ENCODE measurements at regions not wholly inside any gene's neighbourhood (a gene's known extent, or its start where the extent isn't known, plus 50 kb on each side); places are given as distances from the start of the nearest gene placed in this dataset.

DNA sequence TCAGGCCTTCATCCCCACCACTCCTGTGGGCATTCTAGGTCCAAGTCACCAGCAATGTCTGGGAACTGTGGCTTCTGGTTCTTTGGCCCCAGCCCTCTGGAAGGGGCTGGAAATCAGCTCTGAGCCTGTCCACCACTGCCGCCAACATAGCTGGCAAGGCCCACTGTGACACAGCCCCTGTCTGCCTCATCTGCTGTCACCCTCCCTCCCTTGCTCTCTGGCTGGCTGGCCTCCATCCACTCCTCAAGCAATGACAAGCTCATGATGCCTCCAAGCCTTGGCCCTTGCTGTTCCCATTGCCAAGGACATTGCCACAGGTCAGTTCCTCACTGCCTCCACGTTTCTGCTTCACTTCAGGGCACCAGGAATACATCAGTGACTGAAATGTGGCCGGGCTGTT is 93.7 kb downstream of the LHX2 start:
- Mint-ChIP-seq H3K36me3 (ENCODE audit: low read depth, unreplicated experiment) (no peaks in the 10 kb centered on the region), H3K27ac (ENCODE audit: unreplicated experiment) (no peak overlapping the region), H3K9me3 (ENCODE audit: unreplicated experiment) (peaks cover 7% of the 10 kb centered on the region), H3K4me1 (ENCODE audit: low read depth, unreplicated experiment) (no peaks in the 10 kb centered on the region), H3K27me3 (ENCODE audit: low read depth, unreplicated experiment) (peaks cover 80% of the 10 kb centered on the region), H3K4me3 (ENCODE audit: unreplicated experiment) (no peak overlapping the region)
- no peaks in the 10 kb centered on the region for H3K36me3 ChIP-seq (ENCODE audit: insufficient read depth, low read length)
- H3K9me3 ChIP-seq (ENCODE audit: insufficient read depth, low read depth, low read length) = no peaks in the 10 kb centered on the region
- H3K27ac ChIP-seq (ENCODE audit: low read depth, low read length) = no peak overlapping the region
- FAIRE-seq = no peak
- H3K4me2 ChIP-seq (ENCODE audit: low read length) = no peak overlapping the region
- no peak for DNase-seq (ENCODE audit: low read depth)
- H3K4me1 ChIP-seq (ENCODE audit: insufficient read depth, low read length) = no peaks in the 10 kb centered on the region
- no peaks in the 10 kb centered on the region for H4K20me1 ChIP-seq (ENCODE audit: insufficient read depth, low read length)
- no peak for TF ChIP-seq EZH2 (IDR thresholded peaks at IDR 0.05; ENCODE audit: insufficient read depth, low read length)
- TF ChIP-seq, protein P1, sequence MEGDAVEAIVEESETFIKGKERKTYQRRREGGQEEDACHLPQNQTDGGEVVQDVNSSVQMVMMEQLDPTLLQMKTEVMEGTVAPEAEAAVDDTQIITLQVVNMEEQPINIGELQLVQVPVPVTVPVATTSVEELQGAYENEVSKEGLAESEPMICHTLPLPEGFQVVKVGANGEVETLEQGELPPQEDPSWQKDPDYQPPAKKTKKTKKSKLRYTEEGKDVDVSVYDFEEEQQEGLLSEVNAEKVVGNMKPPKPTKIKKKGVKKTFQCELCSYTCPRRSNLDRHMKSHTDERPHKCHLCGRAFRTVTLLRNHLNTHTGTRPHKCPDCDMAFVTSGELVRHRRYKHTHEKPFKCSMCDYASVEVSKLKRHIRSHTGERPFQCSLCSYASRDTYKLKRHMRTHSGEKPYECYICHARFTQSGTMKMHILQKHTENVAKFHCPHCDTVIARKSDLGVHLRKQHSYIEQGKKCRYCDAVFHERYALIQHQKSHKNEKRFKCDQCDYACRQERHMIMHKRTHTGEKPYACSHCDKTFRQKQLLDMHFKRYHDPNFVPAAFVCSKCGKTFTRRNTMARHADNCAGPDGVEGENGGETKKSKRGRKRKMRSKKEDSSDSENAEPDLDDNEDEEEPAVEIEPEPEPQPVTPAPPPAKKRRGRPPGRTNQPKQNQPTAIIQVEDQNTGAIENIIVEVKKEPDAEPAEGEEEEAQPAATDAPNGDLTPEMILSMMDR (IDR thresholded peaks at IDR 0.05; ENCODE audit: insufficient read depth, low read depth, low read length) = no peak
- no peak overlapping the region for H3K9ac ChIP-seq (ENCODE audit: low read length)
- peaks cover 27% of the 10 kb centered on the region for H3K27me3 ChIP-seq (ENCODE audit: insufficient read depth, low read length)
- H2AFZ ChIP-seq (ENCODE audit: low read depth, low read length) = no peak overlapping the region
- H3K4me3 ChIP-seq (ENCODE audit: insufficient read depth, low read depth, low read length) = no peak overlapping the region
- no peaks in the 10 kb centered on the region for H3K79me2 ChIP-seq (ENCODE audit: insufficient read depth, low read length)

DNA sequence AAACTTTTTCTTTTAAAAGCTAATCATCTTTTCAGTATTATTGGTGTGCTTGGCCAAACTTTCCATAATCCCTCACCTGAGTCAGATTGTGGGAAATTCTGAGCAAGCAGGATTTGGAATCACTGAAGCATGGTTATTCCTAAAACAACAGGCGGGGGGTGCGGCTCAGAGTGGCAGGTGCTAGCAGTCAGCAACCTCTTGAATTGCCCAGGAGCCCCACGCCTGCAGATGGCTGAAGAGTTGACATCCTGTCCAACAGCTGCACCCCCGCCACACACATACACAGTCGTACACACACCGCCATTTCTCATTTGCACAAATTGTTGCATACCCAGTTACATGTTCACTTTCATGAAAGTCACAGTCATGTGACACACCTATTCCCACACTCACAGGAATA is 96.6 kb downstream of the LHX2 start:
- no peak overlapping the region for H3K27ac Mint-ChIP-seq (ENCODE audit: unreplicated experiment)
- H3K27ac ChIP-seq (ENCODE audit: low read depth, low read length) = no peak overlapping the region
- TF ChIP-seq EZH2 (IDR thresholded peaks at IDR 0.05; ENCODE audit: insufficient read depth, low read length) = no peak
- TF ChIP-seq, protein P1 (IDR thresholded peaks at IDR 0.05; ENCODE audit: insufficient read depth, low read depth, low read length) = no peak
- peaks cover 8% of the 10 kb centered on the region for H3K9me3 Mint-ChIP-seq (ENCODE audit: unreplicated experiment)
- no peak overlapping the region for H3K4me3 Mint-ChIP-seq (ENCODE audit: unreplicated experiment)
- no peak overlapping the region for H3K4me2 ChIP-seq (ENCODE audit: low read length)
- H2AFZ ChIP-seq (ENCODE audit: low read depth, low read length) = no peak overlapping the region
- H3K36me3 Mint-ChIP-seq (ENCODE audit: low read depth, unreplicated experiment) = no peaks in the 10 kb centered on the region
- H3K4me1 Mint-ChIP-seq (ENCODE audit: low read depth, unreplicated experiment) = no peaks in the 10 kb centered on the region
- peaks cover 15% of the 10 kb centered on the region for H3K27me3 ChIP-seq (ENCODE audit: insufficient read depth, low read length)
- H4K20me1 ChIP-seq (ENCODE audit: insufficient read depth, low read length) = no peaks in the 10 kb centered on the region
- no peaks in the 10 kb centered on the region for H3K79me2 ChIP-seq (ENCODE audit: insufficient read depth, low read length)
- no peak overlapping the region for H3K4me3 ChIP-seq (ENCODE audit: insufficient read depth, low read depth, low read length)
- H3K9me3 ChIP-seq (ENCODE audit: insufficient read depth, low read depth, low read length) = no peaks in the 10 kb centered on the region
- no peaks in the 10 kb centered on the region for H3K4me1 ChIP-seq (ENCODE audit: insufficient read depth, low read length)
- DNase-seq (ENCODE audit: low read depth) (no peak), FAIRE-seq (no peak)
- H3K9ac ChIP-seq (ENCODE audit: low read length) = no peak overlapping the region
- H3K27me3 Mint-ChIP-seq (ENCODE audit: low read depth, unreplicated experiment) = peaks cover 73% of the 10 kb centered on the region
- no peaks in the 10 kb centered on the region for H3K36me3 ChIP-seq (ENCODE audit: insufficient read depth, low read length)

DNA sequence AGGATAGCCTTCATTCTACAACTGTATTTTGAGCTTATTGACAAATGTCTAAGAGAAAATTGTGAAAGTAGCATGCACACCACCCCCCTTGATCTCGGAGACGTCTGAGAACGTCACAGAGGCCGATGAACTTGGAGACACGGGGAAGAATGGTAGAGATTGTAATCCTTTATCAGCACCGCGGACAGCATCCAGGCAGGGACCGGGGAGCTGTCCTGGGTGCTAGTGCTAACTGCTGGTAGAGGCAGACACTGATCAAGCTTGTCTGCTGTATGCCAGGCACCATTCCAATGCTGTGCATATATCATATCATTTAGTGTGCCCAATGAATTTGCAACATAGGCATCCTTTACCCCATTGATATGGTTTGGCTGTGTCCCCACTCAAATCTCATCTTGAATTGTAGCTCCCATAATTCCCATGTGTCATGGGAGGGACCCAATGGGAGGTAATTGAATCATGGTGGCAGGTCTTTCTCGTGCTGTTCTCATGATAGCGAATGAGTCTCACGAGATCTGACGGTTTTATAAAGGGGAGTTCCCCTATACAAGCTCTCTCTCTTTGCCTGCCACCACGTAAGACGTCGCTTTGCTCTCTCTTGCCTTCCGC is 98.8 kb downstream of the LHX2 start:
- H3K36me3 Mint-ChIP-seq (ENCODE audit: low read depth, unreplicated experiment) = no peaks in the 10 kb centered on the region
- peaks cover 81% of the 10 kb centered on the region for H3K27me3 Mint-ChIP-seq (ENCODE audit: low read depth, unreplicated experiment)
- H3K4me2 ChIP-seq (ENCODE audit: low read length) = no peak overlapping the region
- H3K9ac ChIP-seq (ENCODE audit: low read length) = no peak overlapping the region
- H3K27me3 ChIP-seq (ENCODE audit: insufficient read depth, low read length) = peaks cover 18% of the 10 kb centered on the region
- no peaks in the 10 kb centered on the region for H3K36me3 ChIP-seq (ENCODE audit: insufficient read depth, low read length)
- no peak overlapping the region for H3K27ac ChIP-seq (ENCODE audit: low read depth, low read length)
- H3K9me3 Mint-ChIP-seq (ENCODE audit: unreplicated experiment) = peaks cover 9% of the 10 kb centered on the region
- no peak for FAIRE-seq
- H3K4me3 ChIP-seq (ENCODE audit: insufficient read depth, low read depth, low read length) = no peak overlapping the region
- H4K20me1 ChIP-seq (ENCODE audit: insufficient read depth, low read length) = no peaks in the 10 kb centered on the region
- no peaks in the 10 kb centered on the region for H3K4me1 ChIP-seq (ENCODE audit: insufficient read depth, low read length)
- no peak for TF ChIP-seq EZH2 (IDR thresholded peaks at IDR 0.05; ENCODE audit: insufficient read depth, low read length)
- TF ChIP-seq, protein P1 (IDR thresholded peaks at IDR 0.05; ENCODE audit: insufficient read depth, low read depth, low read length) = no peak
- no peaks in the 10 kb centered on the region for H3K79me2 ChIP-seq (ENCODE audit: insufficient read depth, low read length)
- H3K9me3 ChIP-seq (ENCODE audit: insufficient read depth, low read depth, low read length) = no peaks in the 10 kb centered on the region
- no peaks in the 10 kb centered on the region for H3K4me1 Mint-ChIP-seq (ENCODE audit: low read depth, unreplicated experiment)
- peak; percentile 51 for DNase-seq (ENCODE audit: low read depth)
- H2AFZ ChIP-seq (ENCODE audit: low read depth, low read length) = no peak overlapping the region
- H3K27ac Mint-ChIP-seq (ENCODE audit: unreplicated experiment) = no peak overlapping the region
- no peak overlapping the region for H3K4me3 Mint-ChIP-seq (ENCODE audit: unreplicated experiment)
